GM19240 (cell line): ENCODE measurements at regions not wholly inside any gene's neighbourhood (a gene's known extent, or its start where the extent isn't known, plus 50 kb on each side); places are given as distances from the start of the nearest gene placed in this dataset.

Source experiments
- DNase-seq: peaks from one replicate; pipeline ENCODE4 v3.0.0; 2011; ENCODE audit warnings: low spot score; ENCODE audit not compliant: insufficient read length

- no peak for DNase-seq
Measured at GRCh38 chr5:158033724-158034123, 174.8 kb upstream of the CLINT1 start.

- DNase-seq = no peak
Measured at GRCh38 chr5:158033076-158033475, 174.1 kb upstream of the CLINT1 start.

DNA sequence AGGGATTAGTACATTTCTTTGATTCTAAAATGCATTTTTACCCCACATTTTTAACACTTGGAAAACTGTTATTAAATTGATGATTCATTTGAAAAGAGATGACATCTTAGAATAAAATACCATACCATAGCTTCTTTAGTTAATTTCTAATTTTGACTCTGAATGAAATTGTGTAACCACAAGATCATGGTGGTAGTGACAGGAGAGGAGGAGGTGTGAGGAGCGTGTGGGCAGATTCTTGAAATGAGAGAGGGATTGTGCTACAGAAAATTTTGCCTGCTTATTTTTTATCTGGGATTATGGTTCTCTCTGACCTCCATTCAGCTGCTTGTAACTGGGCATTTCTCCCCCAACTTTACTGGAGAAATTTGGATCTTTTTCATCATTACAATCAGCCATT, 173.3 kb upstream of the CLINT1 start:
- no peak for DNase-seq

GRCh38 chr5:158027806-158028775, 169.1 kb upstream of the CLINT1 start:
- DNase-seq = no peak

DNA sequence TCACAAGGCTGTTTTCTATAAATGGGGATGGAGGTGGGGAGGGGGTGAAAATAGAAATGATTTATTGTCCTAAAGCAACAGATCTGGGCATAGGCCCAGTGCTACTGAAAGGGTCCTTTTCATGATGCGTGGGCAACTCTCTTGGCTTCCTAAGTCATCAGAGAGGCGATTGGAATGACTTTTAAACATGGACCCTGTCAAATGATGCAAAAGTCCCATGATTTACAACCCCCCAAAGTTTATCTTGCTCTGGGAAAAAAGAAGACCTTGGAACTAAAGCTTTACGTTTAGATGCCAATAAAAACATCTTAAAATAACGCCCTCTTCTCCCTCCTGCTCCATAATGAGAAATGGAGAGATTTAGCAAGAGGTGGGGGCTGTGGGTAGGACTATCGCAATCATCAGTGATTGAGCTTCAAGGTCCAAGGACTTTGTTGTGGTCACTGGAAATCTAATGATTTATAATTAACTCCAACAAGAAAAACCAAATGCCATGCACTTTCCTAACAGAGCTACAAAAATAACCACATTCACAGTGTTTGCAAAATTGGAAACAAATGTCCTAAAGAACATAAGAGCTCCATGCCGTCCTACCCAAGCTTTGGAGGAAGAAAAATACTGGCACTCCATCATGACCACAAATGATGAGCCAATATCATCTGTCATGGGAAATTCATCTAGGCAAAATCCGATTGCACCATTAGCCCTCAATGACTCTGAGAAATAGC, 167.5 kb upstream of the CLINT1 start:
- DNase-seq = no peak

- no peak for DNase-seq
Measured at GRCh38 chr5:158023266-158023665, 164.3 kb upstream of the CLINT1 start.

DNA sequence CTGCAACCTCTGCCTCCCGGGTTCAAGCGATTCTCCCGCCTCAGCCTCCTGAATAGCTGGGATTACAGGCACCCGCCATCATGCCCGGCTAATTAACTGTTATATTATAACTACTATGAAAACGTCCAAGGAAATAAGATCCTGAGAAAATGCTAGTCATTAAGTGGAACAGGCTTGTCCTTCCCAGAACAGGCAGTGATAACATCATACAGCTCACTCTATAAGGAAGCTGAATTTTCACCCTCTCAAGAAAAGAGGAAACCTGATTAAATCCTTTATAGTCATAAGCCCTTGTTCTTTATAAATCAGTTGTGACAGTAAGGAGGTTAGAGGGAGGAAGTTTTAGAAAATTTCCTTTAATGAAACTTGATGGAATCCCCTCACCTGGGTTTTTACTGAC, 163.9 kb upstream of the CLINT1 start:
- DNase-seq = no peak

DNA sequence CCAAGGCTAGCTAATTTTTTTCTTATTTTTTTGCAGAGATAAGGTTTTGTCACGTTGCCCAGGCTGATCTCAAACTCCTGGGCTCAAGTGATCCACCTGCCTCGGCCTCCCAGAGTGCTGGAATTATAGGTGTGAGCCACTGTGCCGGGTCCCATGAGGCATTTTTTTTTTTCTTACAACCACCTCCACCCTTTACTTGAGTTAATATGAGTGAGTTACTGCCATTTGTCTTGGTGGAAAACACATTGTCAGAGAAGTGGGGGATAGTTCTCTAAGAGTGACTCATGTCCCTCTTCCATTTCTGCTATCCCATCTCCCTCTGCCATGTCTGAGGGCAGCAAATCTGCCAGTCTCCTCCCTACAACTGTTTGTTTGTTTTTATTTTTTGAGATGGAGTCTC, 163.4 kb upstream of the CLINT1 start:
- DNase-seq = no peak

DNA sequence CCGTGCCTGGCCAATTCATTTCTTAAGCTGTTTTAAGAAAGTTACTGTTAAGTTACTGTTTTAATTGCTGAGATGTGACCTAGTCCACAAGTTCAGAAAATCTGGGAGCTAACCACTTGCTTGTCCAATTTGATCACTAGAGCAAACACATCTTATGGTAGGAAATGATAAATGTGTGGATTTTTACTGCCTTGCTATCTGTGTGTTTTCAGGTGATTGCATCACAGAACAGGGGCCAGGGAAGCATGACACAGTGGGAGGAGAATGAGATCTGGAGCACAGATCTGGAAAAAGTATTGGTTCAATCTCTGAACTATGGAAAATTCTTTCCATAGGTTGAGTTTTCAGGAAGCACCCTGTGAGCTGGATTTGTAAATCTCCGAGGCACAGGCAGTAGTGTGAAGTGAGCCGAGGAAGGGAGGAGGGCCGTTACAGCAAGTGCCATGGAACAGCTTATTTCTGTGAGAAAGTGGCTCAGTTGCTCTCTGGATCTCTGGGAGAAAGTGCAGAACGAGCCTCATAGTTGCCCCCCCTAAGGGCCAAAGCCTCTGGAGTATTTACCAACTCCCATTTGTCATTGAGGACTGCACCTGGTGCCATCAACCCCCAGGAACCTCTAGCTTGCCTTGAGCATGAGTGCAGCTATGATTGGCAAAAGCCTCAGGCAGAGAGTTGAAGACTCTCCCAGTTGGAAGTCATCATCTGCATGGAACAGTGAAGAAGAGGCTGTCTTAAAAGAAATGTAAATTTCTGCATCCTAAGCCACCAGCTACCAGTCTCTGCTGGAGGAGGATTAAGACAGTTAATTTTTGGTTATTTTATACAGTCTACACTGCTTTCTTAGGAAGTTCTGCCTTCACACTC, 161.8 kb upstream of the CLINT1 start:
- DNase-seq = no peak

GRCh38 chr5:158017469-158017868, 158.5 kb upstream of the CLINT1 start:
- no peak for DNase-seq

GRCh38 chr5:158014372-158014771, 155.4 kb upstream of the CLINT1 start:
- no peak for DNase-seq

- no peak for DNase-seq
Measured at GRCh38 chr5:158013939-158014338, 155.0 kb upstream of the CLINT1 start.

GRCh38 chr5:158013303-158013702, 154.4 kb upstream of the CLINT1 start:
- no peak for DNase-seq

GRCh38 chr5:158011422-158011821, 152.5 kb upstream of the CLINT1 start:
- DNase-seq = no peak

DNA sequence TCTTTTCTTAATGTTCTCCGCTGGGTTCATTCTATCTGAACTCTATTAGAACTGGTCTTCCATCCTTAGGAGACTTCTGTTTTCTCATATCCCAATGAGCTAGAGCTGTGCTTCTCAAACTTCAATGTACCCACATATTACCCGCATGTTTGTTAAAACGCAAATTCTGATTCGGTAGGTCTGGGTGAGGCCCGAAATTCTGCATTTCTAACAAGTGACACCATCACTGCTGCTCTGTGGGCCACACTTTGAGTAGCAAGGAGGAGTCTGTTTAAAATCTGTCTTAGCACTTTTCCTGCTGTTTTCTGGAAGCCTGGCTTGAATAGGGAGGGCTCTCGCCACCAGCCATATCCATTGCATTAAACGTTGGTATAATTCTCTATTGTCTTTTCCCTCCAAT, 151.9 kb upstream of the CLINT1 start:
- DNase-seq = no peak

DNA sequence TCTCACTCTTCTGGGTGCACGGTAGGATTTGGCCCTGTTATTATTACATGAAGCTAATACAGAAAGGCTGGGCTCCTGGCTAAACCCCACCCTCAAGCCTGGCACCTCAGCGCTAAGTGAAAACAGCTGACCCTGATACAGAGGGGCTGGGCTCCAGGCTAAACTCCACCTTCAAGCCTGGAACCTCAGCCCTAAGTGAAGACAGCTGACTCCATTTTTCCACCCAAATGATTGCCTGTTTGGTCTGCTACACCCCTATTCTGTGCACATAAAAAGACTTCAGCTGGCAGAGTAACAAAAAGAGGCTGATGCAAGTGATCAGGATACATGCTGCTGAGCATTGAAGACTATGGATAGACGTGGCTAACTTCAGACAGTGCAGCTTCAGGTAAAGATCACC, 148.4 kb upstream of the CLINT1 start:
- DNase-seq = no peak

GRCh38 chr5:157999696-158000095, 140.8 kb upstream of the CLINT1 start:
- DNase-seq = no peak

DNA sequence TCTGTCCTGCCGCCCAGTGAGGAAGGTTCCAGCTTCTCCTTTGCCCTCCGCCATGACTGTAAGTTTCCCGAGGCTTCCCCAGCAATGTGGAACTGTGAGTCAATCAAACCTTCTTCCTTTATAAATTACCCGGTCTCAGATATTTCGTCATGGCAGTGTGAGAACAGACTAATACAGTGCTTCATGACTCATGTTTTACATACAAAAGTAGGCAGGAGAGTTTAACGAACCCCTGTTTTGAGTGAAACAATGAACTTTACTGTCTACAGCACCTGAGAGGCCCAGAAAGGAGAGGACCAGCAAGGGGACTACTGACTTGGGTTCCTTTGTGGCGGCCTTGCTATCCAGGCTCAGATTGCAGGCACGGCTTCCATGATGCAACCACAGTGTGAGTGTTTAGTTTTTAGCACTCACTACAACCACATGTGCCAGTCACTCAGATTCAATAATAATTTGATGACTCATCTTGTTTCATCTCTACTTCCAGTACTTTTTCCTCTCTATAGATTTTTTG, 139.1 kb upstream of the CLINT1 start:
- DNase-seq = no peak

GRCh38 chr5:157994906-157995519, 136.1 kb upstream of the CLINT1 start:
- peak; percentile 42 for DNase-seq

- DNase-seq = no peak
Measured at GRCh38 chr5:157993986-157994691, 135.2 kb upstream of the CLINT1 start.
